ENCODE measurements at regions not wholly inside any gene's neighbourhood (a gene's known extent, or its start where the extent isn't known, plus 50 kb on each side); places are given as distances from the start of the nearest gene placed in this dataset.

DNA sequence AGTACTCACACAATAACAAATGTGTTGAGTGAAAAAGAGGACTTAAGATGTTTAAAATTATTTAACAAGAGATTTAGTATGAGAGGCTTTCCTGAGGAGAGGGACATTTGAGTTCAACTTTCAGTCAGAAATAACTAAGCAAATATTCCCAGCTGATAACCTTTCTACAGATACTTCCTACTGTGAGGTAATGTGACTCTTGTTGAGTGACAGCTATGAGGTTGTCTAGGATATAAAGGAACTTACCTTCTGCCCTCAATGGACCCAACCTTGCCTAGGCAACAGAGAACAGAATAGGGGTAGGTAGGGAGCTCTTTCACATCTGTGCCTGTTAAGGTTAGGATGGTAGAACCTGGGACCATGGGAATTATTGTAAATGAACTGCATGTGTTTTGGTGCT, 54.7 kb downstream of the GLUD2 start:
- DNase-seq (ENCODE audit: low read depth): no peak

GRCh38 chrX:121103381-121103780, 56.0 kb downstream of the GLUD2 start:
- no peak for DNase-seq (ENCODE audit: low read depth)

DNA sequence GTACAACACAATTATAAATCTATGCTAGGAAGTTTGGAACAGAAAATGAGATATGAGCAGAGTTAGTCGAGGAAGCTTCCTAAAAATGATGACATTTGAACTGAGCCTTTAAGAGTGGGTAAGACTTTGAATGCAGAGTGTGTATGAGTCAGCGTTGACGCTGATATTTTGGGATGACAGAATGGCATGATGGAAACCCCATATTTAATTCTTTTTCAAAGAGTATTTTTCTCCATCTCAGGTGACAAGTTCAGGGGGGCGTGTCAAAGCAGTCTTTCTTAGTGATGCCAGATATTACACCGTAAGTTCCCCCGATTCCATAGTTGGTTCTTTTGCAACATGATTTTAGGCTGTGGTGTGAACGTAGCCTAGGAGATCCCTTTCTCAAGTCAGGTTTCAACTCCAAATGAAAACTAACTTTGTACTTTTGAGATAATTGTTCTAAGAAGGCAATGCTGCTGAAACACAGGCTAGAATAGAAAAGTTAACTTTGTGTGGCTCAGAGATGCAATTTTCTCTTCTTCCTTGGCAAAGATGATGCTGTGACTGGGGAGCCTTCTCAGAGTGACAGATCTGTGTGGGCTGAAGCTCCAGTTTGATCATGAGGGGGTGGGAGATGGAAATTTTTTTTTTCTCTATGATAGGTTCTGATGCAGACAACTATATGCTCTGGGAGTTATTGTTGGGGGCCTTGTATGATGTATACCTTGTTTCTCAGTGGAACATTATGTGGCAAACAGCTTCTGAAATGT, 59.2 kb downstream of the GLUD2 start:
- no peak for DNase-seq (ENCODE audit: low read depth)

DNA sequence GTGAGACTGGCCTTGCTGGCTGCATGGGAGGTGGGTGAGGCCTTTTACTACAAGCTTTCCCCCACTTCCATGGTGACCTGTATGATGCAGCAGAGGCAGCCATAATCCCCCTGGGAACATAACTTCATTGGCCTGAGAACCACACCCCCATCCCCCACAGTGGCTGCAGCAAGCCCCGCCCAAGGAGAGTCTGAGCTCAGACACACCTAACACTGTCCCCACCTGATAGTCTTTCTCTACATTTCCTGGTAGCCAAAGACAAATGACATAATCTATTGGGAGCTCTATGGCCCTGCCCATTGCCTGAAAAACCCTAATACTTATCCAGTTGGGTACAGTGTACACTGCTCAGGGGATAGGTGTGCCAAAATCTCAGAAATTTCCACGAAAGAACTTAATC, 62.6 kb downstream of the GLUD2 start:
- DNase-seq (ENCODE audit: low read depth): no peak

DNA sequence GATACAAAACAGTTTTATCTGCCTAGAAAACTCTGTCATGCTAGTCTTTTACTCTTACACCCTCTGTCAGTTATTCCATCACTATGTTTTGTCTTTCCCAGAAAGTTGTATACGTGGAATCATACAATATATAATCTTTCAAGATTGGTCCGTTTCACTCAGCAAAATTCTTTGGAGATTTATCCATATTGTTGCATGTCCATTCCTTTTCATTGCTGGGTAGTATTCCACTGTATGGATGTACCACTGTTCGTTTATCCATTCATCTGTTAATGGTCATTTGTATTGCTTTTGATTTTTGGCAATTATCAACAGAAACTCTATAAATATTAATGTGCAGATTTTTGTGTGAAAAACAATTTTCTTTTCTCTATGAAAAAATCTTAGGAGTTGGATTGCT, 63.1 kb downstream of the GLUD2 start:
- DNase-seq (ENCODE audit: low read depth): no peak

- no peak for DNase-seq (ENCODE audit: low read depth)
These were observed 67.3 kb downstream of the GLUD2 start for GRCh38 chrX:121114691-121115090.

GRCh38 chrX:121120690-121121605, 73.5 kb downstream of the GLUD2 start:
- no peak for DNase-seq (ENCODE audit: low read depth)

- no peak for DNase-seq (ENCODE audit: low read depth)
These were observed 74.9 kb downstream of the GLUD2 start for GRCh38 chrX:121122332-121122731.

GRCh38 chrX:121128925-121129877, 81.8 kb downstream of the GLUD2 start:
- DNase-seq (ENCODE audit: low read depth): no peak

DNA sequence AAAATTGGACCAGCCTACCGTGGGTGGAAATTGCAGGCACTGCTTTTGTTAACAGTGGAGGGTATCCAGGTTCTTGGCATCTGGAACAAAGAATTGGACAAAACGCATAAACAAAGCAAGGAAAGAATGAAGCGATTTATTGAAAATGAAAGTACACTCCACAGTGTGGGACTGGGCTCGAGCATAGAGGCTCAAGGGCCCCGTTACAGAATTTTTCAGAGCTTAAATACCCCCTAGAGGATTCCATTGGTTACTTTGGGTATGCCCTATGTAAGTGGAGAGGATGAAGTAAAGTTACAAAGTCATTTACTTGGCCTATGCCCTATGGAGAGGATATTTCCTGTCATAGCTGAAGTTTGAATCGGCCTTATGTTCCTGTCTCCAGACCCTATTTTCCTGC, 85.3 kb downstream of the GLUD2 start:
- no peak for DNase-seq (ENCODE audit: low read depth)

- no peak for DNase-seq (ENCODE audit: low read depth)
These were observed 88.2 kb downstream of the GLUD2 start for GRCh38 chrX:121135488-121136207.

DNA sequence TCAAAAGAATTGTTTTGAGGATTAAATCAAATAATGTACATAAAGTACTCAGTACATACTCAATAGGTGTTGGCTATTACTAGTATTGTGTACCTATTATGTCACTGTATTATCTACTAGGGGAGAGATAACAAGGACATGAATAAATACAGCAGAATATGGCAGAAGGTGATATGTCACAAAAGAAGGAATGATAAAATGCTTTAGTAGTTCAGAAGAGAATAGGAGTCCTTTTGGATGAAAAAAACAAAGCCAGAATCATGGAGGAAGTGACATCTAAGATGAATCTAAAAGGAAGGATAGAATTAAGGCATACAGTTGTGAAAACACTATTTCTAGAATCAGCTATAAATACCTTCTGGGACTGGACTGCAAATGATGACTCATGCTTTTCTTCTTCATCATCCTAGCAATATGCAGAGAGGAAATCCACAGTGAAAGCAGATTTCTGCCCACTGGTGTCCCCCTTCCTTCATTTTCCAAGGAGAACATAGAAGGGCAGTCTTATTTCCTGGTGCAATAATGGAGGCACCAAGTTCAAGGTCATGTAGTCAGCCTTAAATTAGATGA, 98.7 kb downstream of the GLUD2 start:
- DNase-seq (ENCODE audit: low read depth): no peak

DNA sequence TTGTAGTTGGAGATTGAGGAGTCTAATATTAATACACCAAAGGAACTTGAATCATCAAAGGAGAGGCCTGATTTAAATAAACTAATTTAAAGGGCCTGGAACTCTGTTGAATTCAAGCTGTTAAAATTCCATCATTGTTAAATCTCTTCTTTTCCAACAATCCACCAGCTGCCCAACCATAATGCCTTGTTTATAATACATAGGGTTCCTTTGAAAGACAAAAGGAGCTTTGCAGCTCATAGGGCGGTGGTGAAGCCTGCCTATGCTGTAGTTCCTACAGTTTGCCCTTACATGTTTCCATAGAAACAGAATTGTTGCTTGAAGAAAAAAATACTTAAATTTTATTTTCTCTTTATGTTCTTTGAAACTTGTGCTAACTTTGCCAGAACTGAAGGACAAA, 102.8 kb downstream of the GLUD2 start:
- DNase-seq (ENCODE audit: low read depth): no peak

- no peak for DNase-seq (ENCODE audit: low read depth)
These were observed 103.9 kb downstream of the GLUD2 start for GRCh38 chrX:121151293-121151692.

DNA sequence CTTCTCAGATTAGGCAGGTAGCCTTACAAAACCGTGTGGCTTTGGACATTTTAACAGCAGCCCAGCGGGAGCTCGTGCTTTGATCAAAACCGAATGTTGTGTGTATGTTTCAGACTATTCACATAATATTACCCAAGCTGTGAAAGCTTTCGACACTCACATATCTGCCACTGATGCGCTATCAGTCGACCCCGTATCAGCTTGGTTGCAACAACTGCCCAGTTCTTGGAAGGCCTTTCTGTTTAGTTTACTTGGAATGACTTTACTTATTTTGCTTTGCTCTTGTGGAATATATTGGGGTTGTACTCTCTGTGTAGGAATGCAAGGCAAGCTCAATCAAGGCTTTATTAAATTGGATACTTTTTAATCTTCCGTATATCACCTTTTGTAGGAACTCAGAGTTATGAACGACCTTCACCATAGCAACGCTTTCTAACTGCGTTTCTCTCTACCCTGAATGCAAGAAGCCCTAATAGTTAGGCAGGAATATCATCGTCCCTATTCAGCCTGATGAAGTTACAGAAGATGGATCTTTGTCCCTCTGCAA, 107.5 kb downstream of the GLUD2 start:
- DNase-seq (ENCODE audit: low read depth): no peak

GRCh38 chrX:121160987-121161386, 113.6 kb downstream of the GLUD2 start:
- no peak for DNase-seq (ENCODE audit: low read depth)

- DNase-seq (ENCODE audit: low read depth): no peak
These were observed 114.1 kb downstream of the GLUD2 start for GRCh38 chrX:121161501-121161933.

GRCh38 chrX:121163443-121163842, 116.0 kb downstream of the GLUD2 start:
- no peak for DNase-seq (ENCODE audit: low read depth)

GRCh38 chrX:121165930-121166359, 118.5 kb downstream of the GLUD2 start:
- DNase-seq (ENCODE audit: low read depth): no peak

Data from myocyte (in vitro differentiated cells).